GM23338 (cell line): ENCODE measurements at regions not wholly inside any gene's neighbourhood (a gene's known extent, or its start where the extent isn't known, plus 50 kb on each side); places are given as distances from the start of the nearest gene placed in this dataset.

Source experiments
- ATAC-seq: fragments of 200-7000 bp; cut with Tn5 transposase; 3 replicates; pipeline ENCODE4 v1.9.1; 2020
- DNase-seq: peaks from one replicate; pipeline ENCODE4 v3.0.0-alpha.2; 2015; ENCODE audit warnings: low spot score
- H2AFZ ChIP-seq: fragments of 200-600 bp; sonication (generic); 2 replicates; pipeline ENCODE4 v1.8.0; 2016; ENCODE audit warnings: antibody characterized with exemption, mild to moderate bottlenecking, moderate library complexity
- H3F3A ChIP-seq: fragments of 200-600 bp; sonication (generic); replicated peaks from 2 replicates; pipeline ENCODE4 v1.8.0; 2017; ENCODE audit warnings: antibody characterized with exemption, mixed run types, low read depth
- H3K27ac ChIP-seq: fragments of 200-600 bp; sonication (generic); 2 replicates; pipeline ENCODE4 v1.6.1; 2016; ENCODE audit warnings: low read depth
- H3K27me3 ChIP-seq: fragments of 200-600 bp; sonication (generic); 2 replicates; pipeline ENCODE4 v1.8.0; 2016; ENCODE audit warnings: mild to moderate bottlenecking, mixed run types, moderate library complexity; ENCODE audit not compliant: insufficient read depth
- H3K36me3 ChIP-seq: fragments of 200-600 bp; sonication (generic); 2 replicates; pipeline ENCODE4 v1.8.0; 2016; ENCODE audit warnings: mild to moderate bottlenecking; ENCODE audit not compliant: insufficient read depth
- H3K4me1 ChIP-seq: fragments of 200-600 bp; sonication (generic); 2 replicates; pipeline ENCODE4 v1.8.0; 2016; ENCODE audit warnings: mild to moderate bottlenecking, moderate library complexity; ENCODE audit not compliant: insufficient read depth
- H3K4me2 ChIP-seq: fragments of 200-600 bp; sonication (generic); 2 replicates; pipeline ENCODE4 v1.7.1; 2017; ENCODE audit warnings: mixed run types
- H3K4me3 ChIP-seq: fragments of 200-600 bp; sonication (generic); 2 replicates; pipeline ENCODE4 v1.6.1; 2016; ENCODE audit warnings: mixed run types
- H3K79me2 ChIP-seq: fragments of 200-600 bp; sonication (generic); replicated peaks from 2 replicates; pipeline ENCODE4 v1.8.0; 2017; ENCODE audit warnings: mild to moderate bottlenecking; ENCODE audit not compliant: insufficient read depth
- H3K9me2 ChIP-seq: fragments of 200-600 bp; sonication (generic); 2 replicates; pipeline ENCODE4 v1.8.0; 2017; ENCODE audit not compliant: insufficient read depth
- H4K20me1 ChIP-seq: fragments of 200-600 bp; sonication (generic); replicated peaks from 2 replicates; pipeline ENCODE4 v1.8.0; 2017; ENCODE audit warnings: mild to moderate bottlenecking; ENCODE audit not compliant: insufficient read depth
- H3K27ac Mint-ChIP-seq: 2 replicates; pipeline ENCODE4 v1.8.0; 2020; ENCODE audit warnings: inconsistent platforms, mild to moderate bottlenecking, moderate library complexity, mixed read lengths
- H3K27me3 Mint-ChIP-seq: 3 replicates; pipeline ENCODE4 v1.8.0; 2022; ENCODE audit warnings: low read depth, mild to moderate bottlenecking, moderate library complexity, mixed read lengths, inconsistent platforms; ENCODE audit not compliant: insufficient read depth, poor library complexity
- H3K36me3 Mint-ChIP-seq: 3 replicates; pipeline ENCODE4 v1.8.0; 2021; ENCODE audit warnings: low read depth, mild to moderate bottlenecking, inconsistent platforms, moderate library complexity, mixed read lengths
- H3K4me1 Mint-ChIP-seq: 3 replicates; pipeline ENCODE4 v1.8.0; 2020; ENCODE audit warnings: mild to moderate bottlenecking, inconsistent platforms, mixed read lengths
- H3K4me3 Mint-ChIP-seq: 3 replicates; pipeline ENCODE4 v1.8.0; 2021; ENCODE audit warnings: moderate library complexity, mild to moderate bottlenecking, inconsistent platforms, mixed read lengths
- H3K9me3 Mint-ChIP-seq: 3 replicates; pipeline ENCODE4 v1.8.0; 2020; ENCODE audit warnings: moderate library complexity, mild to moderate bottlenecking, inconsistent platforms, mixed read lengths
- CTCF ChIP-seq, 2 experiments: fragments of 200-600 bp in 1 of 2; sonication (generic) in 1 of 2; conservative IDR thresholded peaks; 2 replicates each; pipeline versions ENCODE4 v1.5.1 to v1.6.1; 2016 to 2017; ENCODE audit warnings: antibody characterized with exemption in 2 of 2, low read depth in 2 of 2, mild to moderate bottlenecking in 2 of 2, moderate library complexity in 1 of 2
- EZH2 ChIP-seq: fragments of 200-600 bp; sonication (generic); IDR thresholded peaks from one replicate; pipeline ENCODE4 v1.8.0; 2017; ENCODE audit warnings: antibody characterized with exemption, mild to moderate bottlenecking, low read depth; ENCODE audit not compliant: unreplicated experiment
- EZH2phosphoT487 ChIP-seq: fragments of 200-600 bp; sonication (generic); IDR thresholded peaks from one replicate; pipeline ENCODE4 v1.8.1; 2018; ENCODE audit warnings: antibody characterized with exemption; ENCODE audit not compliant: unreplicated experiment
- JUNB ChIP-seq: IDR thresholded peaks from one replicate; pipeline ENCODE4 v1.6.1; 2016; ENCODE audit warnings: antibody characterized with exemption; ENCODE audit not compliant: unreplicated experiment
- NANOG ChIP-seq: IDR thresholded peaks from 2 replicates; pipeline ENCODE4 v1.6.1; 2016; ENCODE audit warnings: antibody characterized with exemption, borderline replicate concordance
- POLR2AphosphoS5 ChIP-seq: IDR thresholded peaks from 2 replicates; pipeline ENCODE4 v1.6.1; 2016; ENCODE audit warnings: antibody characterized with exemption, low read depth
- STAT1 ChIP-seq: IDR thresholded peaks from one replicate; pipeline ENCODE4 v1.6.1; 2016; ENCODE audit warnings: antibody characterized with exemption; ENCODE audit not compliant: unreplicated experiment
- ZNF114 ChIP-seq: fragments of 250-450 bp; sonication (Bioruptor Pico); IDR thresholded peaks from 2 replicates; pipeline ENCODE4 v1.5.0; 2020; ENCODE audit warnings: mild to moderate bottlenecking, moderate library complexity
- ZNF331 ChIP-seq: fragments of 250-450 bp; sonication (Bioruptor Pico); IDR thresholded peaks from 2 replicates; pipeline ENCODE4 v1.5.0; 2020; ENCODE audit warnings: low read depth, mild to moderate bottlenecking, moderate library complexity
- ZNF462 ChIP-seq: fragments of 250-450 bp; sonication (Bioruptor Pico); IDR thresholded peaks from 2 replicates; pipeline ENCODE4 v1.5.0; 2020; ENCODE audit warnings: mild to moderate bottlenecking, moderate library complexity

- Histone ChIP-seq H4K20me1 (no peaks in the 10 kb centered on the region), H3K79me2 (no peaks in the 10 kb centered on the region), H3K4me1 (no peaks in the 10 kb centered on the region), H3K27ac (no peak overlapping the region), H3K4me3 (no peak overlapping the region), H3K9me2 (no peaks in the 10 kb centered on the region; the same call in 1 of the 2 replicates), H3K36me3 (no peaks in the 10 kb centered on the region), H3K27me3 (no peaks in the 10 kb centered on the region), H3K4me2 (no peak overlapping the region), H3F3A (no peaks in the 10 kb centered on the region), H2AFZ (no peak overlapping the region)
- Mint-ChIP-seq H3K36me3 (peaks cover 13% of the 10 kb centered on the region), H3K27me3 (peaks cover 5% of the 10 kb centered on the region), H3K27ac (no peak overlapping the region), H3K4me1 (no peaks in the 10 kb centered on the region), H3K9me3 (peaks cover 39% of the 10 kb centered on the region), H3K4me3 (no peak overlapping the region)
- no peak for TF ChIP-seq ZNF462 (CRISPR knock-in tag)
- no peak for TF ChIP-seq ZNF114 (CRISPR knock-in tag)
- TF ChIP-seq STAT1 = no peak
- no peak for TF ChIP-seq CTCF (conservative IDR thresholded peaks at IDR 0.05; ENCODE audit: low read depth in 2 of 2)
- no peak for TF ChIP-seq JUNB
- no peak for TF ChIP-seq POLR2AphosphoS5
- TF ChIP-seq EZH2phosphoT487 = no peak
- TF ChIP-seq ZNF331 = no peak
- no peak for TF ChIP-seq NANOG
- TF ChIP-seq EZH2 = no peak
- ATAC-seq (no peak), DNase-seq (no peak)
Measured at GRCh38 chr2:2933426-2933825, 444.2 kb downstream of the EIPR1 start.
